ENCODE measurements at regions not wholly inside any gene's neighbourhood (a gene's known extent, or its start where the extent isn't known, plus 50 kb on each side); places are given as distances from the start of the nearest gene placed in this dataset.

DNA sequence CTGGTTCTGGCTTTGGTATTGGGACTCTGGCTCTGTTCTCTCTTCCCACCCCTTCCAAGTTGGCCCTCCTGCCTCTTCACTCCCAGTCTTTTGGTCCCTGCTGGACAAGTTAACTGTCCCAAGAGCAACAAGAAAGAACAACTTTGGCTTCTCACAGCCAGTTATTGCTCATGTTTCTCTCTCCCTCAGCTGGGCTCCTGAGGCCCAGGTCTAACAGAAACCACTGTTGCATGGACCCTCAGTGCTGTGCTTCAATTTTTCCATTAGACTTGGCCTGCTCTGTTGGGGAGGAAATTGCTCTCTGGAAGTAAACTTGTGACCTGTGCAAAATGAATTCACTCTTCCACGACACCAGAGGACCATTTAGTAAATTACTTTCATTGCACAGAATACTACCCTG is 64.5 kb downstream of the CHST2 start:
- no peaks in the 10 kb centered on the region for H3K36me3 Mint-ChIP-seq
- intact Hi-C loops (cut with micrococcal nuclease) = no loop called here
- H3K9ac ChIP-seq (ENCODE audit: insufficient read depth, low read length, poor library complexity, severe bottlenecking) = no peak overlapping the region
- H3K79me2 ChIP-seq (ENCODE audit: insufficient read depth, low read length) = no peaks in the 10 kb centered on the region
- no peak overlapping the region for H3K4me3 Mint-ChIP-seq
- no peaks in the 10 kb centered on the region for H3K9me3 ChIP-seq (replicated peaks in 1 of 2; ENCODE audit: control insufficient read depth in 1 of 2, insufficient read depth in 1 of 2, low read length in 2 of 2)
- H4K20me1 ChIP-seq (ENCODE audit: insufficient read depth, low read length) = no peaks in the 10 kb centered on the region
- H3K4me3 ChIP-seq (replicated peaks in 1 of 3; ENCODE audit: low read depth in 2 of 3, low read length in 3 of 3) = no peak overlapping the region
- no peak overlapping the region for H3K4me2 ChIP-seq (replicated peaks; ENCODE audit: extremely low read depth, low read length, poor library complexity, severe bottlenecking)
- TF ChIP-seq, protein P1, sequence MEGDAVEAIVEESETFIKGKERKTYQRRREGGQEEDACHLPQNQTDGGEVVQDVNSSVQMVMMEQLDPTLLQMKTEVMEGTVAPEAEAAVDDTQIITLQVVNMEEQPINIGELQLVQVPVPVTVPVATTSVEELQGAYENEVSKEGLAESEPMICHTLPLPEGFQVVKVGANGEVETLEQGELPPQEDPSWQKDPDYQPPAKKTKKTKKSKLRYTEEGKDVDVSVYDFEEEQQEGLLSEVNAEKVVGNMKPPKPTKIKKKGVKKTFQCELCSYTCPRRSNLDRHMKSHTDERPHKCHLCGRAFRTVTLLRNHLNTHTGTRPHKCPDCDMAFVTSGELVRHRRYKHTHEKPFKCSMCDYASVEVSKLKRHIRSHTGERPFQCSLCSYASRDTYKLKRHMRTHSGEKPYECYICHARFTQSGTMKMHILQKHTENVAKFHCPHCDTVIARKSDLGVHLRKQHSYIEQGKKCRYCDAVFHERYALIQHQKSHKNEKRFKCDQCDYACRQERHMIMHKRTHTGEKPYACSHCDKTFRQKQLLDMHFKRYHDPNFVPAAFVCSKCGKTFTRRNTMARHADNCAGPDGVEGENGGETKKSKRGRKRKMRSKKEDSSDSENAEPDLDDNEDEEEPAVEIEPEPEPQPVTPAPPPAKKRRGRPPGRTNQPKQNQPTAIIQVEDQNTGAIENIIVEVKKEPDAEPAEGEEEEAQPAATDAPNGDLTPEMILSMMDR (IDR thresholded peaks at IDR 0.05) = no peak
- H3K27me3 ChIP-seq (ENCODE audit: control insufficient read depth in 2 of 2, insufficient read depth in 2 of 2, low read length in 2 of 2) = no peaks in the 10 kb centered on the region
- peaks cover 10 to 25% of the 10 kb centered on the region in 2 donors for H3K4me1 ChIP-seq (ENCODE audit: control insufficient read depth in 1 of 2, insufficient read depth in 2 of 2, low read length in 2 of 2)
- no peak overlapping the region for H3K27ac ChIP-seq (ENCODE audit: low read depth in 1 of 2, low read length in 2 of 2)
- H3K27ac Mint-ChIP-seq = no peak overlapping the region
- peaks cover 26% of the 10 kb centered on the region for H3K4me1 Mint-ChIP-seq
- H3K9me3 Mint-ChIP-seq = peaks cover 0 to 5% (median 2%) of the 10 kb centered on the region in 7 donors
- H2AFZ ChIP-seq (ENCODE audit: insufficient read depth, low read depth, low read length, poor library complexity, severe bottlenecking) = no peak overlapping the region
- WGBS (ENCODE audit: insufficient coverage) = no CpG with 5 or more reads among the region's 1 CpG
- H3K36me3 ChIP-seq (replicated peaks in 1 of 2; ENCODE audit: control insufficient read depth in 1 of 2, insufficient read depth in 2 of 2, low read length in 2 of 2) = no peaks in the 10 kb centered on the region
- DNase-seq = no peak
- H3K27me3 Mint-ChIP-seq (ENCODE audit: low read depth in 3 of 3) = no peaks in the 10 kb centered on the region

DNA sequence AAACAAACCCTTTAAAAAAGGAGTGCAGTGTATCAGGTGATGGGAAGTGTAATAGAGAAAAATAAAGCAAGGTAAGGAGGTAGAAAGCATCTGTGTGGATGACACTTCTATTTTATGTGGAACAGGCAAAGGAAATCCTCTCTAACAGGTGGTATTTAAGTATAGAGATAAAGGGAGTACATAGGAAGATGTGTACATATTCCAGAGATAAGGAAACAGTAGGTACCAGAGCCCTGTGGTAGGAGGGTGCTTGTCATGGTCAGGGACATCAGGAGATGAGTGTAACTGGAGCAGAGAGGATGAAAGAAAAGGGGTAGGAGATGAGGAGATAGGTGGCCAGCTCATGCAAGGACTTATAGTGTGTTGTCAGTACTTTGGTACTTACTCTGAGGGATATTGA is 65.8 kb downstream of the CHST2 start:
- Mint-ChIP-seq H3K9me3 (peaks cover 0 to 3% (median 0%) of the 10 kb centered on the region in 7 donors), H3K4me3 (no peak overlapping the region), H3K4me1 (peaks cover 21% of the 10 kb centered on the region), H3K36me3 (no peaks in the 10 kb centered on the region), H3K27ac (no peak overlapping the region), H3K27me3 (ENCODE audit: low read depth in 3 of 3) (no peaks in the 10 kb centered on the region)
- Histone ChIP-seq H4K20me1 (ENCODE audit: insufficient read depth, low read length) (no peaks in the 10 kb centered on the region), H3K27ac (ENCODE audit: low read depth in 1 of 2, low read length in 2 of 2) (no peak overlapping the region), H3K4me1 (ENCODE audit: control insufficient read depth in 1 of 2, insufficient read depth in 2 of 2, low read length in 2 of 2) (peaks cover 7 to 19% of the 10 kb centered on the region in 2 donors), H3K27me3 (ENCODE audit: control insufficient read depth in 2 of 2, insufficient read depth in 2 of 2, low read length in 2 of 2) (no peaks in the 10 kb centered on the region), H3K9ac (ENCODE audit: insufficient read depth, low read length, poor library complexity, severe bottlenecking) (no peak overlapping the region), H3K4me3 (replicated peaks in 1 of 3; ENCODE audit: low read depth in 2 of 3, low read length in 3 of 3) (no peak overlapping the region), H3K79me2 (ENCODE audit: insufficient read depth, low read length) (no peaks in the 10 kb centered on the region), H3K9me3 (replicated peaks in 1 of 2; ENCODE audit: control insufficient read depth in 1 of 2, insufficient read depth in 1 of 2, low read length in 2 of 2) (no peaks in the 10 kb centered on the region), H3K36me3 (replicated peaks in 1 of 2; ENCODE audit: control insufficient read depth in 1 of 2, insufficient read depth in 2 of 2, low read length in 2 of 2) (no peaks in the 10 kb centered on the region), H2AFZ (ENCODE audit: insufficient read depth, low read depth, low read length, poor library complexity, severe bottlenecking) (no peak overlapping the region), H3K4me2 (replicated peaks; ENCODE audit: extremely low read depth, low read length, poor library complexity, severe bottlenecking) (no peak overlapping the region)
- intact Hi-C loops (cut with micrococcal nuclease) = no loop called here
- TF ChIP-seq, protein P1 (IDR thresholded peaks at IDR 0.05) = no peak
- DNase-seq = no peak
